Omental fat pad (tissue), 3 donors: ENCODE measurements at regions not wholly inside any gene's neighbourhood (a gene's known extent, or its start where the extent isn't known, plus 50 kb on each side); places are given as distances from the start of the nearest gene placed in this dataset.

ENCODE experiments used
- ATAC-seq: fragments of 150-250 bp; one replicate; pipeline ENCODE4 v1.9.1; 2016; ENCODE audit warnings: mild to moderate bottlenecking, moderate library complexity; ENCODE audit not compliant: low FRiP score
- DNase-seq: peaks from one replicate; pipeline ENCODE4 v3.0.0-alpha.2; 2019; ENCODE audit warnings: low spot score
- TF ChIP-seq, protein P1 (sequence below), 3 donors: fragments of 450-650 bp; IDR thresholded peaks; one replicate each; pipeline ENCODE4 v1.5.1; 2016 to 2017; ENCODE audit warnings: antibody characterized with exemption in 3 of 3, mild to moderate bottlenecking in 3 of 3, moderate library complexity in 2 of 3

- TF ChIP-seq, protein P1, sequence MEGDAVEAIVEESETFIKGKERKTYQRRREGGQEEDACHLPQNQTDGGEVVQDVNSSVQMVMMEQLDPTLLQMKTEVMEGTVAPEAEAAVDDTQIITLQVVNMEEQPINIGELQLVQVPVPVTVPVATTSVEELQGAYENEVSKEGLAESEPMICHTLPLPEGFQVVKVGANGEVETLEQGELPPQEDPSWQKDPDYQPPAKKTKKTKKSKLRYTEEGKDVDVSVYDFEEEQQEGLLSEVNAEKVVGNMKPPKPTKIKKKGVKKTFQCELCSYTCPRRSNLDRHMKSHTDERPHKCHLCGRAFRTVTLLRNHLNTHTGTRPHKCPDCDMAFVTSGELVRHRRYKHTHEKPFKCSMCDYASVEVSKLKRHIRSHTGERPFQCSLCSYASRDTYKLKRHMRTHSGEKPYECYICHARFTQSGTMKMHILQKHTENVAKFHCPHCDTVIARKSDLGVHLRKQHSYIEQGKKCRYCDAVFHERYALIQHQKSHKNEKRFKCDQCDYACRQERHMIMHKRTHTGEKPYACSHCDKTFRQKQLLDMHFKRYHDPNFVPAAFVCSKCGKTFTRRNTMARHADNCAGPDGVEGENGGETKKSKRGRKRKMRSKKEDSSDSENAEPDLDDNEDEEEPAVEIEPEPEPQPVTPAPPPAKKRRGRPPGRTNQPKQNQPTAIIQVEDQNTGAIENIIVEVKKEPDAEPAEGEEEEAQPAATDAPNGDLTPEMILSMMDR (IDR thresholded peaks at IDR 0.05) = no peak
- no peak for ATAC-seq
- no peak for DNase-seq
Observed at GRCh38 chr1:177333936-177334595, 163.3 kb downstream of the BRINP2 start.
